ENCODE measurements at regions not wholly inside any gene's neighbourhood (a gene's known extent, or its start where the extent isn't known, plus 50 kb on each side); places are given as distances from the start of the nearest gene placed in this dataset.

DNA sequence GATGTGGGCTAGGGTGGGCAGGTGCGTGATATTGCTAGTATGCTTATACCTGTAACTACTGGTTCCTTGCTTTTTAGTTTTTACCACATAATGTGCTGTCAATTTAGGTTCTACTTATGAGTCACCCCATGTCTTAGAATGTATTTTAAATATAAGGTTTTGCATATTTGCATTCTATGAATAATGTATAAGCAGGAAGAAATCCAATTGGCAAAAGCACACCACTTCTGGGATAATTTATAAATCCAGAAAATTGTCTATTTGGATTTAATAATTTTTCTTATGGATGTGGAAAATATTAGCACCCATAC, 421.6 kb downstream of the PCDH7 start:
- TF ChIP-seq, protein P1, sequence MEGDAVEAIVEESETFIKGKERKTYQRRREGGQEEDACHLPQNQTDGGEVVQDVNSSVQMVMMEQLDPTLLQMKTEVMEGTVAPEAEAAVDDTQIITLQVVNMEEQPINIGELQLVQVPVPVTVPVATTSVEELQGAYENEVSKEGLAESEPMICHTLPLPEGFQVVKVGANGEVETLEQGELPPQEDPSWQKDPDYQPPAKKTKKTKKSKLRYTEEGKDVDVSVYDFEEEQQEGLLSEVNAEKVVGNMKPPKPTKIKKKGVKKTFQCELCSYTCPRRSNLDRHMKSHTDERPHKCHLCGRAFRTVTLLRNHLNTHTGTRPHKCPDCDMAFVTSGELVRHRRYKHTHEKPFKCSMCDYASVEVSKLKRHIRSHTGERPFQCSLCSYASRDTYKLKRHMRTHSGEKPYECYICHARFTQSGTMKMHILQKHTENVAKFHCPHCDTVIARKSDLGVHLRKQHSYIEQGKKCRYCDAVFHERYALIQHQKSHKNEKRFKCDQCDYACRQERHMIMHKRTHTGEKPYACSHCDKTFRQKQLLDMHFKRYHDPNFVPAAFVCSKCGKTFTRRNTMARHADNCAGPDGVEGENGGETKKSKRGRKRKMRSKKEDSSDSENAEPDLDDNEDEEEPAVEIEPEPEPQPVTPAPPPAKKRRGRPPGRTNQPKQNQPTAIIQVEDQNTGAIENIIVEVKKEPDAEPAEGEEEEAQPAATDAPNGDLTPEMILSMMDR (IDR thresholded peaks at IDR 0.05), result no peak
- no peak for DNase-seq (ENCODE audit: low spot score)
- H3K27ac ChIP-seq, result no peak overlapping the region
- no peak overlapping the region for H3K4me3 ChIP-seq

- TF ChIP-seq, protein P1 (IDR thresholded peaks at IDR 0.05), result no peak
- no peak for DNase-seq (ENCODE audit: low spot score)
- Histone ChIP-seq H3K27ac (no peak overlapping the region), H3K4me3 (no peak overlapping the region)
These were observed 426.2 kb downstream of the PCDH7 start for GRCh38 chr4:31146366-31146765.

- H3K4me3 ChIP-seq, result no peak overlapping the region
- H3K27ac ChIP-seq, result no peak overlapping the region
- DNase-seq (ENCODE audit: low spot score), result no peak
- TF ChIP-seq, protein P1 (IDR thresholded peaks at IDR 0.05), result no peak
These were observed 428.8 kb downstream of the PCDH7 start for GRCh38 chr4:31148990-31149389.

DNA sequence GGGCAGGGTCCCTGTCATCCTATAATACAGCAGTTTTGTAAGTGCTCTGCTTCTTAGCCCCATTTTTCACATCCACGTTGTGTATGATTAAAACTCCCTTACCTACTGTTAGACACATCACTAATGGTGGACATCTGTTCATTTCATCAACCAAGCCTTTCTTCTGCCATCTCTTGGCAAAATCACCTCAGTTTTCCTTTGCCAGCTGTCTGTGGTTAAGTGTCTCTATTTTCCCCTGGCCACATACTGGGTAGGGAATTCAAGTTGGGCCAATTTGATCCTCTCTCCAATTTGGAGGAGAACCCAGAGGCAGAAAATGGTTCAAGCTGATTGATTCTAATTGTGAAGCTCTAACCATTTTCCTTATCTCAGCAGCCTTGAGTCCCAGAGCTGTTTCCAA, 436.1 kb downstream of the PCDH7 start:
- TF ChIP-seq, protein P1 (IDR thresholded peaks at IDR 0.05), result no peak
- no peak overlapping the region for H3K27ac ChIP-seq
- no peak overlapping the region for H3K4me3 ChIP-seq
- no peak for DNase-seq (ENCODE audit: low spot score)

DNA sequence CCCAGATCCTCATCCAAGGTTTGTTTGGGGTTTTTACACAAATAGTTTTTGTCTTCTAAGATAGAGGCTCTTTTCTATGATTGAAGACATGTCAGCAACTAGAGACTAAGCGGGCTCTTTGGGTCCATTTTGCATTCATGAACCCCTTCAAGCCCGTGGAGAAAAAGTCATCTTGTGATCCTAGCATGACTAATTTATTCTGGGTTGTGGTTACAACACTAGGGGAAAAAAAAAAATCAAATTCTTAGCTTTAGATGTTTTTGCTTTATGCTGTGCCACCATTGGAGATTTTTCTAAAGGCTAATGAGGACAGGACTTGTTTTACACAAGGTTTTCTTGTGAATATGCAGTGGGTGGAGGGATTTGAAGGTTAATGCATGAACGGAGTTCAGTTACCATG, 440.0 kb downstream of the PCDH7 start:
- TF ChIP-seq, protein P1 (IDR thresholded peaks at IDR 0.05), result no peak
- Histone ChIP-seq H3K4me3 (no peak overlapping the region), H3K27ac (no peak overlapping the region)
- DNase-seq (ENCODE audit: low spot score), result no peak

- no peak for DNase-seq (ENCODE audit: low spot score)
- TF ChIP-seq, protein P1 (IDR thresholded peaks at IDR 0.05), result no peak
- Histone ChIP-seq H3K27ac (no peak overlapping the region), H3K4me3 (no peak overlapping the region)
These were observed 449.7 kb downstream of the PCDH7 start for GRCh38 chr4:31169846-31170245.

DNA sequence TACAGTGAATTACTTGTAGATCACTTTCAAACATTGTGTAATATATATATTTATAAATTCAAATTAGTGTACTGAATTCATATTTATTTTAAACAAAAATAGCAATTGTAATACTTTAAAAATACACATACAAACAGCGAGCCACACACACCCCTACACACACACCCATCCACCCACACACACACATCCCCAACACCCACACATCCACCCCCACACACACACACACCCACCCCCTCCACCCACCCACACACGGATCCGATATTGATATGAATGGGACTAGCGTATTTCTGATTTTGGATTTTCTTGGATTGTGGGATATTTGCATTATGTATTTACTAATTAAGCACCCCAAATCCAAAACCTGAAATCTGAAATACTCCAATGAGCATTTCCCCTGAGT, 451.2 kb downstream of the PCDH7 start:
- DNase-seq (ENCODE audit: low spot score), result no peak
- H3K27ac ChIP-seq, result no peak overlapping the region
- H3K4me3 ChIP-seq, result no peak overlapping the region
- TF ChIP-seq, protein P1 (IDR thresholded peaks at IDR 0.05), result no peak
